Mucosa of rectum (tissue), 2 donors: ENCODE measurements at regions not wholly inside any gene's neighbourhood (a gene's known extent, or its start where the extent isn't known, plus 50 kb on each side); places are given as distances from the start of the nearest gene placed in this dataset.

Experiments used
- H3K27ac ChIP-seq, 2 donors: one replicate each; pipeline ENCODE4 v1.7.0; 2013; ENCODE audit warnings: inconsistent platforms in 2 of 2, low read depth in 2 of 2, low read length in 2 of 2
- H3K27me3 ChIP-seq, 2 donors: one replicate each; pipeline ENCODE4 v1.7.0; 2013; ENCODE audit warnings: low read length in 2 of 2; ENCODE audit not compliant: control insufficient read depth in 2 of 2, insufficient read depth in 2 of 2
- H3K36me3 ChIP-seq, 2 donors: one replicate each; pipeline ENCODE4 v1.7.0; 2013; ENCODE audit warnings: low read length in 2 of 2; ENCODE audit not compliant: control insufficient read depth in 2 of 2, insufficient read depth in 2 of 2
- H3K4me1 ChIP-seq, 2 donors: one replicate each; pipeline ENCODE4 v1.7.0; 2013; ENCODE audit warnings: low read length in 2 of 2, mild to moderate bottlenecking in 1 of 2; ENCODE audit not compliant: control insufficient read depth in 2 of 2, insufficient read depth in 2 of 2
- H3K4me3 ChIP-seq, 2 donors: one replicate each; pipeline ENCODE4 v1.7.0; 2013; ENCODE audit warnings: low read length in 2 of 2
- H3K9ac ChIP-seq, 2 donors: one replicate each; pipeline ENCODE4 v1.7.0; 2013; ENCODE audit warnings: low read length in 2 of 2, low read depth in 1 of 2, mild to moderate bottlenecking in 1 of 2
- H3K9me3 ChIP-seq, 2 donors: one replicate each; pipeline ENCODE4 v1.7.0; 2013; ENCODE audit warnings: low read length in 2 of 2; ENCODE audit not compliant: control insufficient read depth in 2 of 2
- donor health status: healthy.
- donor health status: Normal muscosa, but diverticular disease.

GRCh38 chr16:62876133-62876532 lies 839.9 kb upstream of the CDH8 start:
- H3K9ac ChIP-seq = no peak overlapping the region
- no peaks in the 10 kb centered on the region for H3K27me3 ChIP-seq
- no peaks in the 10 kb centered on the region for H3K36me3 ChIP-seq
- H3K9me3 ChIP-seq = no peaks in the 10 kb centered on the region
- H3K27ac ChIP-seq = no peak overlapping the region
- no peaks in the 10 kb centered on the region for H3K4me1 ChIP-seq
- no peak overlapping the region for H3K4me3 ChIP-seq

- Histone ChIP-seq H3K27ac (no peak overlapping the region), H3K4me3 (no peak overlapping the region), H3K9ac (no peak overlapping the region), H3K27me3 (no peaks in the 10 kb centered on the region), H3K36me3 (no peaks in the 10 kb centered on the region), H3K4me1 (no peaks in the 10 kb centered on the region), H3K9me3 (no peaks in the 10 kb centered on the region)
These were observed 836.1 kb upstream of the CDH8 start for GRCh38 chr16:62872339-62872738.

- Histone ChIP-seq H3K27ac (no peak overlapping the region), H3K4me3 (no peak overlapping the region), H3K27me3 (no peaks in the 10 kb centered on the region), H3K4me1 (no peaks in the 10 kb centered on the region), H3K9me3 (no peaks in the 10 kb centered on the region), H3K36me3 (no peaks in the 10 kb centered on the region), H3K9ac (no peak overlapping the region)
These were observed 834.3 kb upstream of the CDH8 start for GRCh38 chr16:62870554-62870953.

GRCh38 chr16:62869837-62870236 lies 833.6 kb upstream of the CDH8 start:
- no peak overlapping the region for H3K27ac ChIP-seq
- H3K27me3 ChIP-seq = no peaks in the 10 kb centered on the region
- H3K36me3 ChIP-seq = no peaks in the 10 kb centered on the region
- H3K4me3 ChIP-seq = no peak overlapping the region
- H3K9me3 ChIP-seq = no peaks in the 10 kb centered on the region
- no peaks in the 10 kb centered on the region for H3K4me1 ChIP-seq
- H3K9ac ChIP-seq = no peak overlapping the region

- H3K27ac ChIP-seq = no peak overlapping the region
- no peak overlapping the region for H3K9ac ChIP-seq
- peaks cover 0 to 4% of the 10 kb centered on the region in 2 donors for H3K9me3 ChIP-seq
- H3K27me3 ChIP-seq = no peaks in the 10 kb centered on the region
- no peaks in the 10 kb centered on the region for H3K36me3 ChIP-seq
- H3K4me1 ChIP-seq = no peaks in the 10 kb centered on the region
- no peak overlapping the region for H3K4me3 ChIP-seq
These were observed 826.9 kb upstream of the CDH8 start for GRCh38 chr16:62863139-62863538.

- Histone ChIP-seq H3K9me3 (peaks cover 0 to 5% of the 10 kb centered on the region in 2 donors), H3K27me3 (no peaks in the 10 kb centered on the region), H3K9ac (no peak overlapping the region), H3K36me3 (no peaks in the 10 kb centered on the region), H3K27ac (no peak overlapping the region), H3K4me3 (no peak overlapping the region), H3K4me1 (no peaks in the 10 kb centered on the region)
These were observed 817.6 kb upstream of the CDH8 start for GRCh38 chr16:62853887-62854286.

DNA sequence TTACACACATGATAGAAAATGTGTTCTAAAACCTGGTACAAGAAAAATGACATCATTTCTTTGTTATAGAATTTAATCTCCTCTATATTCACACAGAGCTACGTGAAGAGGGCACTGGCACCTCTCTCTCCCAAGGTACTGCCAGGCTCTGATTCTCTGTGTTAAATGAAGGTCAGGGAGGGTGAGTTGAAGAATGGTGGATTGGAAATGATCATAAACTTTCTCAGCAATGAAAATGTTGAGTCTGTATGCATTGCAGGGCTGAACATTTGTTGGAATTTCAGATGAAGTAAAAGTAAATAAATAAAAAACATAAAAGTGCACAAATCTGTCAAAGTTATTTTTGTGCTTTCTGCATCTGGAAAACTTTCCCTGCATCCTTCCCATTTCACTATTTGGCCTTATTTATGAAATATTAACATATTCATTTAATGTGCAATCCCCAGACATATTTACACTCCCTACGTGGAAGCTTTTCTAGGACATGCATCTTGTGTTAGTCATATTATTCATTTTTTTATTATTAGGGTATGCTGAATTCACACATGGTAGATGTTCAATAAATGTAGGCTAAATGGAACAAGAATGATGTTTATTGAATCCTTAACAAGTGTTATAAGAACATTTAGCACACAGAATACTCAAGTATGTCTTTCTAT lies 810.3 kb upstream of the CDH8 start:
- H3K9me3 ChIP-seq = no peaks in the 10 kb centered on the region
- H3K27me3 ChIP-seq = no peaks in the 10 kb centered on the region

GRCh38 chr16:62832214-62832613 lies 796.0 kb upstream of the CDH8 start:
- H3K27ac ChIP-seq = no peak overlapping the region
- no peak overlapping the region for H3K4me3 ChIP-seq
- no peaks in the 10 kb centered on the region for H3K4me1 ChIP-seq
- no peaks in the 10 kb centered on the region for H3K36me3 ChIP-seq
- H3K9me3 ChIP-seq = no peaks in the 10 kb centered on the region
- H3K27me3 ChIP-seq = no peaks in the 10 kb centered on the region
- H3K9ac ChIP-seq = no peak overlapping the region

More for the DNA sequence above, 810.3 kb upstream of the CDH8 start:
- no peaks in the 10 kb centered on the region for H3K4me1 ChIP-seq
- no peak overlapping the region for H3K9ac ChIP-seq
- no peaks in the 10 kb centered on the region for H3K36me3 ChIP-seq
- H3K4me3 ChIP-seq = no peak overlapping the region
- no peak overlapping the region for H3K27ac ChIP-seq

DNA sequence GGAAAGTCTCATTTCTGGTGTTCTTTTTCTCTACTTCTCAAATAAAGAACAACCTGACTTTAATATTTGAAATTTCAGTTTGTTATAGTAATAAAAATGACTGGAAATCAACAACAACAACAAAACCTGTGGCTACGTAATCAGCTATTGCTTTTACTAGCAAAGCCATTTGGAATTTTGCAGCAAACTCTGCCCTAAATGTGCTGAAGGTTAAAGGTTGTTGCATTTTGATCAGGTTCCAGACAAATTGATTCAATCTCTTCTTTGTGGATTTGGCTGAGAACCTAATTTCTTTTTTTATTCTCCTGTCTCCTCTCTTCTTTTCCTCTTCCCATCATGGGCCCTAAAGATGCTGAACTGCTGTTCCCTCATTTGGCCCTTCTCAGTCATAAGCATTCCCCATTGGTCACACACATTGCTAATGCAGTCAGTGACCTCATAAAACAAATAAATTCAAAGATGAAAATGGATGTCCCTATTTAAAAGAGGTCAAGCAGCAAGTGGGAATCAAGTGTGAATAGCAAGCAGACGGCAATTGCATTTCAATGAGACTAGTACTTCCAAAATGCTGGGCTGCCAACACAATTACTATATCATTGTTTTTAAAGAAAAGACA lies 795.1 kb upstream of the CDH8 start:
- Histone ChIP-seq H3K4me1 (no peaks in the 10 kb centered on the region), H3K27me3 (no peaks in the 10 kb centered on the region), H3K27ac (no peak overlapping the region)

GRCh38 chr16:62829607-62830006 lies 793.4 kb upstream of the CDH8 start:
- Histone ChIP-seq H3K9me3 (no peaks in the 10 kb centered on the region), H3K4me1 (no peaks in the 10 kb centered on the region), H3K36me3 (no peaks in the 10 kb centered on the region), H3K4me3 (no peak overlapping the region), H3K27ac (no peak overlapping the region), H3K9ac (no peak overlapping the region), H3K27me3 (no peaks in the 10 kb centered on the region)

More for the DNA sequence above, 795.1 kb upstream of the CDH8 start:
- Histone ChIP-seq H3K9me3 (no peaks in the 10 kb centered on the region), H3K36me3 (no peaks in the 10 kb centered on the region), H3K4me3 (no peak overlapping the region), H3K9ac (no peak overlapping the region)
